Liver (tissue), 8 donors: ENCODE measurements at regions not wholly inside any gene's neighbourhood (a gene's known extent, or its start where the extent isn't known, plus 50 kb on each side); places are given as distances from the start of the nearest gene placed in this dataset.

Experiments
- DNase-seq: peaks from one replicate; pipeline ENCODE4 v3.0.0-alpha.2; 2017; ENCODE audit warnings: low spot score
- H3K27ac ChIP-seq, 2 donors: one replicate each; pipeline ENCODE4 v1.7.0; 2013; ENCODE audit warnings: inconsistent platforms in 2 of 2, low read length in 2 of 2, control low read depth in 1 of 2, low read depth in 1 of 2, mild to moderate bottlenecking in 1 of 2
- H3K27me3 ChIP-seq, 4 donors: one replicate each; pipeline versions ENCODE4 v1.6.1 to v1.7.0; 2013; ENCODE audit warnings: low read length in 3 of 4, inconsistent platforms in 1 of 4, mild to moderate bottlenecking in 1 of 4, moderate library complexity in 1 of 4; ENCODE audit not compliant: control insufficient read depth in 4 of 4, insufficient read depth in 4 of 4
- H3K36me3 ChIP-seq, 4 donors: one replicate each; pipeline versions ENCODE4 v1.6.1 to v1.7.0; 2013; ENCODE audit warnings: low read length in 3 of 4, mild to moderate bottlenecking in 3 of 4, low read depth in 1 of 4, moderate library complexity in 1 of 4; ENCODE audit not compliant: control insufficient read depth in 4 of 4, insufficient read depth in 3 of 4
- H3K4me1 ChIP-seq, 4 donors: one replicate each; pipeline versions ENCODE4 v1.6.1 to v1.7.0; 2013; ENCODE audit warnings: low read length in 3 of 4, mild to moderate bottlenecking in 3 of 4, moderate library complexity in 1 of 4; ENCODE audit not compliant: control insufficient read depth in 4 of 4, insufficient read depth in 4 of 4
- H3K4me3 ChIP-seq, 3 donors: one replicate each; pipeline versions ENCODE4 v1.6.1 to v1.7.0; 2013; ENCODE audit warnings: low read length in 3 of 3, control low read depth in 1 of 3, low read depth in 1 of 3, mild to moderate bottlenecking in 1 of 3
- H3K9ac ChIP-seq, 2 donors: one replicate each; pipeline ENCODE4 v1.7.0; 2013; ENCODE audit warnings: low read length in 2 of 2, mild to moderate bottlenecking in 2 of 2, moderate library complexity in 2 of 2, control low read depth in 1 of 2, low read depth in 1 of 2
- H3K9me3 ChIP-seq, 4 donors: one replicate each; pipeline versions ENCODE4 v1.6.1 to v1.7.0; 2013; ENCODE audit warnings: low read length in 3 of 4; ENCODE audit not compliant: control insufficient read depth in 4 of 4
- EGR1 ChIP-seq, 2 donors: IDR thresholded peaks; 2 replicates each; pipeline ENCODE4 v1.6.1; 2016 to 2018; ENCODE audit warnings: antibody characterized with exemption in 2 of 2, low read depth in 2 of 2
- FOXA1 ChIP-seq: IDR thresholded peaks from 2 replicates; pipeline ENCODE4 v1.6.1; 2016; ENCODE audit warnings: antibody characterized with exemption
- FOXA2 ChIP-seq: IDR thresholded peaks from 2 replicates; pipeline ENCODE4 v1.6.1; 2016; ENCODE audit warnings: antibody characterized with exemption
- HNF4A ChIP-seq, 2 donors: conservative IDR thresholded peaks; 2 replicates each; pipeline ENCODE4 v1.6.1; 2016; ENCODE audit warnings: antibody characterized with exemption in 2 of 2, mild to moderate bottlenecking in 2 of 2
- JUND ChIP-seq, 2 donors: IDR thresholded peaks; 2 replicates each; pipeline ENCODE4 v1.6.1; 2016; ENCODE audit warnings: antibody characterized with exemption in 2 of 2
- NR2F2 ChIP-seq: IDR thresholded peaks from 2 replicates; pipeline ENCODE4 v1.6.1; 2016; ENCODE audit warnings: antibody characterized with exemption
- RAD21 ChIP-seq, 2 donors: IDR thresholded peaks; 2 replicates each; pipeline ENCODE4 v1.6.1; 2016; ENCODE audit warnings: antibody characterized with exemption in 2 of 2, mild to moderate bottlenecking in 2 of 2
- RXRA ChIP-seq, 2 donors: IDR thresholded peaks; 2 replicates each; pipeline ENCODE4 v1.6.1; 2017 to 2018; ENCODE audit warnings: antibody characterized with exemption in 2 of 2, mild to moderate bottlenecking in 1 of 2
- TAF1 ChIP-seq: conservative IDR thresholded peaks from 2 replicates; pipeline ENCODE4 v1.6.1; 2016; ENCODE audit warnings: antibody characterized with exemption, mild to moderate bottlenecking
- YY1 ChIP-seq: IDR thresholded peaks from 2 replicates; pipeline ENCODE4 v1.6.1; 2016; ENCODE audit warnings: antibody characterized with exemption, mild to moderate bottlenecking
- WGBS: extraction: QIAGEN DNeasy Blood & Tissue Kit; methylation state at CpG from one replicate; pipeline ENCODE4 v1.1.7; 2013; 5-methylcytosine and 5-hydroxymethylcytosine counted together
- TF ChIP-seq, protein P1 (sequence below): fragments of 150-350 bp; IDR thresholded peaks from 2 replicates; pipeline ENCODE4 v1.5.1; 2017; ENCODE audit warnings: improper control_type of control experiment, low read depth, low read length; ENCODE audit not compliant: missing input control
- TF ChIP-seq, protein P2 (sequence below): IDR thresholded peaks from 2 replicates; pipeline ENCODE4 v1.6.1; 2016; ENCODE audit warnings: antibody characterized with exemption
- TF ChIP-seq, protein P3 (sequence below): IDR thresholded peaks from 2 replicates; pipeline ENCODE4 v1.6.1; 2016; ENCODE audit warnings: antibody characterized with exemption, mild to moderate bottlenecking
- TF ChIP-seq, protein P4 (sequence below): IDR thresholded peaks from 2 replicates; pipeline ENCODE4 v1.6.1; 2016; ENCODE audit warnings: antibody characterized with exemption
- donor health status: healthy.
- donor health status: healthy.
- donor health status: healthy.
- donor health status: healthy.
- donor health status: healthy.

DNA sequence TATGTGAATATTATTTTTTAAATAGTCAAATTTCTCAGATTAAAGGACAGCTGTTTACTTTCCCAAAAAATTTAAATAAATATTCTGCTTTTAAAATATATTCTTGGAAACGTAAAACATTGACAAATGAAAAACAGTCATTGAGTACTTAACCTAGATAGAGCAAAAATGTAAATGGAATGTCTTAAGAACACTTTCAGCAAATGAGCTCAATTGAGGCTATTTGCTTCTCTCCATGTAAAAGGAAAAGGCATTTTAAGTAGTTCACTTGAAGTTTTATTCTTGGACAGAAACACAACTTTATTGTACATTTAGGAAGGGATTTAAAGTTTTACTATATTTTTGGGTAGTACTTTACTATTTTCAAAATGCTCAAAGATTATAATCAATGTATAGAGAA is 983.6 kb upstream of the TYRP1 start (continued):
- TF ChIP-seq, protein P1, sequence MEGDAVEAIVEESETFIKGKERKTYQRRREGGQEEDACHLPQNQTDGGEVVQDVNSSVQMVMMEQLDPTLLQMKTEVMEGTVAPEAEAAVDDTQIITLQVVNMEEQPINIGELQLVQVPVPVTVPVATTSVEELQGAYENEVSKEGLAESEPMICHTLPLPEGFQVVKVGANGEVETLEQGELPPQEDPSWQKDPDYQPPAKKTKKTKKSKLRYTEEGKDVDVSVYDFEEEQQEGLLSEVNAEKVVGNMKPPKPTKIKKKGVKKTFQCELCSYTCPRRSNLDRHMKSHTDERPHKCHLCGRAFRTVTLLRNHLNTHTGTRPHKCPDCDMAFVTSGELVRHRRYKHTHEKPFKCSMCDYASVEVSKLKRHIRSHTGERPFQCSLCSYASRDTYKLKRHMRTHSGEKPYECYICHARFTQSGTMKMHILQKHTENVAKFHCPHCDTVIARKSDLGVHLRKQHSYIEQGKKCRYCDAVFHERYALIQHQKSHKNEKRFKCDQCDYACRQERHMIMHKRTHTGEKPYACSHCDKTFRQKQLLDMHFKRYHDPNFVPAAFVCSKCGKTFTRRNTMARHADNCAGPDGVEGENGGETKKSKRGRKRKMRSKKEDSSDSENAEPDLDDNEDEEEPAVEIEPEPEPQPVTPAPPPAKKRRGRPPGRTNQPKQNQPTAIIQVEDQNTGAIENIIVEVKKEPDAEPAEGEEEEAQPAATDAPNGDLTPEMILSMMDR: no peak
- TF ChIP-seq EGR1 (IDR thresholded peaks at IDR 0.05; ENCODE audit: low read depth in 2 of 2) (no peak), FOXA2 (no peak), FOXA1 (no peak), RAD21 (IDR thresholded peaks at IDR 0.05) (no peak)

DNA sequence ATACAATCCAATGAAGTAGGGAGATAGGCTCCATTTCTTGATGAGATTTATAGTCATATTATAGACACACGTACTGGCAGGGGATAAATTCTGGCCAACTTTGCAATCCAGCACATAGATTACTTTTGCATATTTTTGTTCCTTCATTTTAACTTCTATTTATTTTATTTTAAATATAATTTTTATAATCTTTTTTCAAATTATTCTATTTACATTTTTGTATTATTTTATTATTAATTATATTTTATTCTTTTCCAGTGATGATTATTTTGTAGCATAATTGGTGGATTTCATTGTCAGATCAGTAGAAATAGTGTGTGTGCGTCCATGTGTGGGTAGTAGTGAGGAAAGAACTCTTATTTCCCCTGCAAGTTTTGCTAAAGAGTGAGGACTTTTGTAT is 980.1 kb upstream of the TYRP1 start:
- WGBS: 71% methylated on average over 2 of the region's 2 CpGs
- Histone ChIP-seq H3K27ac (no peak overlapping the region), H3K9ac (no peak overlapping the region), H3K4me3 (no peak overlapping the region), H3K4me1 (no peaks in the 10 kb centered on the region), H3K9me3 (no peaks in the 10 kb centered on the region), H3K36me3 (no peaks in the 10 kb centered on the region), H3K27me3 (no peaks in the 10 kb centered on the region)
- no peak for TF ChIP-seq HNF4A (conservative IDR thresholded peaks at IDR 0.05)
- TF ChIP-seq, protein P1: no peak
- no peak for TF ChIP-seq JUND (IDR thresholded peaks at IDR 0.05)
- no peak for DNase-seq

DNA sequence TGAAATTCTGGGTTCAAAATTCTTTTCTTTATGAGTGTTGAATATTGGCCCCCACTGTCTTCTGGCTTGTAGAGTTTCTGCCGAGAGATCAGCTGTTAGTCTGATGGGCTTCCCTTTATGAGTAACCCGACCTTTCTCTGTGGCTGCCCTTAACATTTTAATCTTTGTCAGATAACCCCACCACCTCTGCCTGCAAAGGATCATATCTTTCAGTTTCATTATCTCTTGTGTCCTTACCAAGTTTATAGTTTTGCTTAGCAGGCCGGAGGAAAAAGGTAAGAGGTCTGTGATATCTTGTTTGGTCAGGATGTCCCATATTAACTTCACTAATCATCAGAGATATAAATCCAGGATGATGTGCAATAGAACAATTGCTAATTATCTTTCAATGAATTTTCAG is 970.2 kb upstream of the TYRP1 start:
- TF ChIP-seq TAF1 (no peak), NR2F2 (no peak), YY1 (no peak), RXRA (IDR thresholded peaks at IDR 0.05) (no peak)
- TF ChIP-seq, protein P2, sequence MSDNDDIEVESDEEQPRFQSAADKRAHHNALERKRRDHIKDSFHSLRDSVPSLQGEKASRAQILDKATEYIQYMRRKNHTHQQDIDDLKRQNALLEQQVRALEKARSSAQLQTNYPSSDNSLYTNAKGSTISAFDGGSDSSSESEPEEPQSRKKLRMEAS: no peak
- TF ChIP-seq, protein P1: no peak
- TF ChIP-seq, protein P3, sequence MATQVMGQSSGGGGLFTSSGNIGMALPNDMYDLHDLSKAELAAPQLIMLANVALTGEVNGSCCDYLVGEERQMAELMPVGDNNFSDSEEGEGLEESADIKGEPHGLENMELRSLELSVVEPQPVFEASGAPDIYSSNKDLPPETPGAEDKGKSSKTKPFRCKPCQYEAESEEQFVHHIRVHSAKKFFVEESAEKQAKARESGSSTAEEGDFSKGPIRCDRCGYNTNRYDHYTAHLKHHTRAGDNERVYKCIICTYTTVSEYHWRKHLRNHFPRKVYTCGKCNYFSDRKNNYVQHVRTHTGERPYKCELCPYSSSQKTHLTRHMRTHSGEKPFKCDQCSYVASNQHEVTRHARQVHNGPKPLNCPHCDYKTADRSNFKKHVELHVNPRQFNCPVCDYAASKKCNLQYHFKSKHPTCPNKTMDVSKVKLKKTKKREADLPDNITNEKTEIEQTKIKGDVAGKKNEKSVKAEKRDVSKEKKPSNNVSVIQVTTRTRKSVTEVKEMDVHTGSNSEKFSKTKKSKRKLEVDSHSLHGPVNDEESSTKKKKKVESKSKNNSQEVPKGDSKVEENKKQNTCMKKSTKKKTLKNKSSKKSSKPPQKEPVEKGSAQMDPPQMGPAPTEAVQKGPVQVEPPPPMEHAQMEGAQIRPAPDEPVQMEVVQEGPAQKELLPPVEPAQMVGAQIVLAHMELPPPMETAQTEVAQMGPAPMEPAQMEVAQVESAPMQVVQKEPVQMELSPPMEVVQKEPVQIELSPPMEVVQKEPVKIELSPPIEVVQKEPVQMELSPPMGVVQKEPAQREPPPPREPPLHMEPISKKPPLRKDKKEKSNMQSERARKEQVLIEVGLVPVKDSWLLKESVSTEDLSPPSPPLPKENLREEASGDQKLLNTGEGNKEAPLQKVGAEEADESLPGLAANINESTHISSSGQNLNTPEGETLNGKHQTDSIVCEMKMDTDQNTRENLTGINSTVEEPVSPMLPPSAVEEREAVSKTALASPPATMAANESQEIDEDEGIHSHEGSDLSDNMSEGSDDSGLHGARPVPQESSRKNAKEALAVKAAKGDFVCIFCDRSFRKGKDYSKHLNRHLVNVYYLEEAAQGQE: no peak
- TF ChIP-seq, protein P4, sequence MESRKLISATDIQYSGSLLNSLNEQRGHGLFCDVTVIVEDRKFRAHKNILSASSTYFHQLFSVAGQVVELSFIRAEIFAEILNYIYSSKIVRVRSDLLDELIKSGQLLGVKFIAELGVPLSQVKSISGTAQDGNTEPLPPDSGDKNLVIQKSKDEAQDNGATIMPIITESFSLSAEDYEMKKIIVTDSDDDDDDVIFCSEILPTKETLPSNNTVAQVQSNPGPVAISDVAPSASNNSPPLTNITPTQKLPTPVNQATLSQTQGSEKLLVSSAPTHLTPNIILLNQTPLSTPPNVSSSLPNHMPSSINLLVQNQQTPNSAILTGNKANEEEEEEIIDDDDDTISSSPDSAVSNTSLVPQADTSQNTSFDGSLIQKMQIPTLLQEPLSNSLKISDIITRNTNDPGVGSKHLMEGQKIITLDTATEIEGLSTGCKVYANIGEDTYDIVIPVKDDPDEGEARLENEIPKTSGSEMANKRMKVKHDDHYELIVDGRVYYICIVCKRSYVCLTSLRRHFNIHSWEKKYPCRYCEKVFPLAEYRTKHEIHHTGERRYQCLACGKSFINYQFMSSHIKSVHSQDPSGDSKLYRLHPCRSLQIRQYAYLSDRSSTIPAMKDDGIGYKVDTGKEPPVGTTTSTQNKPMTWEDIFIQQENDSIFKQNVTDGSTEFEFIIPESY: no peak
- no peaks in the 10 kb centered on the region for H3K36me3 ChIP-seq
- no peak overlapping the region for H3K4me3 ChIP-seq
- DNase-seq: no peak
- H3K27me3 ChIP-seq: no peaks in the 10 kb centered on the region
- H3K4me1 ChIP-seq: no peaks in the 10 kb centered on the region
- 31% methylated on average over 3 of the region's 3 CpGs for WGBS
- H3K9me3 ChIP-seq: no peaks in the 10 kb centered on the region
- no peak overlapping the region for H3K9ac ChIP-seq
- no peak overlapping the region for H3K27ac ChIP-seq
